ENCODE measurements at regions not wholly inside any gene's neighbourhood (a gene's known extent, or its start where the extent isn't known, plus 50 kb on each side); places are given as distances from the start of the nearest gene placed in this dataset.

- no peaks in the 10 kb centered on the region for H3K4me1 ChIP-seq (ENCODE audit: control insufficient read depth, insufficient read depth, low read length)
- H2AK9ac ChIP-seq (replicated peaks; ENCODE audit: low read depth, low read length, poor library complexity): no peak overlapping the region
- no peak overlapping the region for H2AK5ac ChIP-seq (ENCODE audit: low read depth, low read length)
- H4K91ac ChIP-seq (ENCODE audit: insufficient read depth, low read depth, low read length): no peak overlapping the region
- CTCF ChIA-PET: no interaction called here
- H3K36me3 ChIP-seq (ENCODE audit: control insufficient read depth, insufficient read depth, low read length): no peaks in the 10 kb centered on the region
- H3K4me3 ChIP-seq (ENCODE audit: insufficient read depth, low read depth, low read length): no peak overlapping the region
- no peak overlapping the region for H2BK15ac ChIP-seq (ENCODE audit: low read depth, low read length)
- no peak overlapping the region for H3K14ac ChIP-seq (replicated peaks; ENCODE audit: low read depth, low read length)
- intact Hi-C loops (cut with micrococcal nuclease) (no loop called here), in situ Hi-C loops (cut with MboI; ENCODE audit: low sequenced_read_pairs) (no loop called here), dilution Hi-C loops (cut with HindIII; ENCODE audit: low sequenced_read_pairs, unreplicated experiment) (no loop called here)
- WGBS, 2 experiments (ENCODE audit: extremely low coverage in 2 of 2, insufficient read length in 1 of 2): 60% methylated on average over 1 of the region's 4 CpGs; no CpG with 5 or more reads in 1 of the 2 experiments
- no peak overlapping the region for H3K23ac ChIP-seq (ENCODE audit: low read depth, low read length)
- DNase-seq (no peak), ATAC-seq (ENCODE audit: low read depth) (no peak)
- no peak overlapping the region for H3K27ac ChIP-seq (ENCODE audit: insufficient read depth, low read length)
- H4K8ac ChIP-seq (ENCODE audit: low read depth in 2 of 2, low read length in 2 of 2): no peak overlapping the region
- no peak overlapping the region for H3K4ac ChIP-seq (ENCODE audit: low read depth, low read length)
- no peak overlapping the region for H2BK5ac ChIP-seq (ENCODE audit: low read depth, low read length, poor library complexity, severe bottlenecking)
- POLR2A ChIA-PET (ENCODE audit: unreplicated experiment): no interaction called here
- H3K9me3 ChIP-seq (ENCODE audit: control insufficient read depth, insufficient read depth, low read length): no peaks in the 10 kb centered on the region
- no peak overlapping the region for H2BK120ac ChIP-seq (ENCODE audit: low read depth, low read length)
- no peak overlapping the region for H2BK20ac ChIP-seq (ENCODE audit: low read depth, low read length)
- H3K4me2 ChIP-seq (ENCODE audit: low read depth, low read length): no peak overlapping the region
- no peak overlapping the region for H3K18ac ChIP-seq (ENCODE audit: low read depth, low read length)
- H3K27me3 ChIP-seq (ENCODE audit: control insufficient read depth, insufficient read depth, low read length): no peaks in the 10 kb centered on the region; the same call in 1 of the 2 replicates
- no TSS peak for BruUV-seq (replicated peaks)
- H3K9ac ChIP-seq (ENCODE audit: low read depth, low read length): no peak overlapping the region
- H3K9me1 ChIP-seq (ENCODE audit: insufficient read depth, low read length): no peaks in the 10 kb centered on the region
- H4K5ac ChIP-seq (ENCODE audit: low read depth, low read length): no peak overlapping the region
- no peaks in the 10 kb centered on the region for H3K79me1 ChIP-seq (ENCODE audit: low read depth in 1 of 2, low read length in 2 of 2)
- TF ChIP-seq SMC3 (IDR thresholded peaks at IDR 0.05; ENCODE audit: low read depth, low read length) (no peak), RFX5 (IDR thresholded peaks at IDR 0.05; ENCODE audit: low read depth, low read length) (no peak), NFE2L2 (IDR thresholded peaks at IDR 0.05; ENCODE audit: low read depth, low read length) (no peak), ELK1 (IDR thresholded peaks at IDR 0.05; ENCODE audit: borderline replicate concordance, low read depth, low read length) (no peak), CEBPB (IDR thresholded peaks at IDR 0.05; ENCODE audit: low read depth, low read length) (no peak), CHD1 (IDR thresholded peaks at IDR 0.05; ENCODE audit: low read depth, low read length) (no peak)
- H4K20me1 ChIP-seq (ENCODE audit: insufficient read depth, low read length): no peaks in the 10 kb centered on the region
- H3K56ac ChIP-seq (ENCODE audit: extremely low read depth, insufficient read depth, low read length): no peak overlapping the region
- H2AFZ ChIP-seq (replicated peaks; ENCODE audit: low read length, poor library complexity): no peak overlapping the region
Measured at GRCh38 chr13:22288496-22288895, 617.6 kb downstream of the FGF9 start.
